DND-41 (cell line): ENCODE measurements at regions not wholly inside any gene's neighbourhood (a gene's known extent, or its start where the extent isn't known, plus 50 kb on each side); places are given as distances from the start of the nearest gene placed in this dataset.

Experiments
- ATAC-seq: fragments of 200-7000 bp; cut with Tn5 transposase; 3 replicates; pipeline ENCODE4 v1.9.1; 2021; ENCODE audit warnings: low read depth; ENCODE audit not compliant: insufficient read depth
- DNase-seq: peaks from one replicate; pipeline ENCODE4 v3.0.0-alpha.2; 2020
- H2AFZ ChIP-seq: 2 replicates; pipeline ENCODE4 v1.6.0; 2012; ENCODE audit warnings: low read depth, low read length
- H3K27ac ChIP-seq: 2 replicates; pipeline ENCODE4 v1.5.1; 2012; ENCODE audit warnings: low read length, inconsistent platforms
- H3K27me3 ChIP-seq: fragments of 200-600 bp; sonication (generic); 2 replicates; pipeline ENCODE4 v1.6.0; 2012; ENCODE audit warnings: low read length, mild to moderate bottlenecking, inconsistent platforms; ENCODE audit not compliant: insufficient read depth, poor library complexity
- H3K36me3 ChIP-seq: 2 replicates; pipeline ENCODE4 v1.5.1; 2012; ENCODE audit warnings: low read length, inconsistent platforms; ENCODE audit not compliant: insufficient read depth
- H3K4me1 ChIP-seq: 2 replicates; pipeline ENCODE4 v1.5.1; 2012; ENCODE audit warnings: mild to moderate bottlenecking, low read length; ENCODE audit not compliant: insufficient read depth
- H3K4me2 ChIP-seq: 2 replicates; pipeline ENCODE4 v1.6.0; 2012; ENCODE audit warnings: mild to moderate bottlenecking, moderate library complexity, low read length, inconsistent platforms; ENCODE audit not compliant: insufficient read depth
- H3K4me3 ChIP-seq, 2 experiments: fragments of 200-600 bp in 1 of 2; shearing (Covaris generic) in 1 of 2; 2 replicates each; pipeline ENCODE4 v1.5.1; 2012 to 2016; ENCODE audit warnings: inconsistent platforms in 2 of 2, low read length in 2 of 2, mild to moderate bottlenecking in 2 of 2, low read depth in 1 of 2, moderate library complexity in 1 of 2
- H3K79me2 ChIP-seq: 2 replicates; pipeline ENCODE4 v1.6.0; 2012; ENCODE audit warnings: low read length, inconsistent platforms; ENCODE audit not compliant: insufficient read depth
- H3K9ac ChIP-seq: 2 replicates; pipeline ENCODE4 v1.6.0; 2012; ENCODE audit warnings: low read depth, mild to moderate bottlenecking, inconsistent platforms, low read length, moderate library complexity
- H3K9me3 ChIP-seq: 2 replicates; pipeline ENCODE4 v1.5.1; 2012; ENCODE audit warnings: low read length, moderate library complexity, mild to moderate bottlenecking, inconsistent platforms; ENCODE audit not compliant: insufficient read depth, severe bottlenecking
- H4K20me1 ChIP-seq: 2 replicates; pipeline ENCODE4 v1.6.0; 2012; ENCODE audit warnings: low read length; ENCODE audit not compliant: insufficient read depth
- EZH2 ChIP-seq: IDR thresholded peaks from 3 replicates; pipeline ENCODE4 v1.6.1; 2012; ENCODE audit warnings: borderline replicate concordance, low read depth, mild to moderate bottlenecking, moderate library complexity, low read length, inconsistent platforms; ENCODE audit not compliant: severe bottlenecking
- TF ChIP-seq, protein P1 (sequence below): IDR thresholded peaks from 2 replicates; pipeline ENCODE4 v1.5.1; 2012; ENCODE audit warnings: borderline replicate concordance, low read length, moderate library complexity, mild to moderate bottlenecking; ENCODE audit not compliant: poor library complexity, severe bottlenecking; ENCODE audit errors: extremely low read depth

GRCh38 chr21:35226328-35226727 is 177.2 kb upstream of the RUNX1 start:
- peak overlapping the region; percentile 36 for H3K9ac ChIP-seq
- TF ChIP-seq EZH2 = no peak
- TF ChIP-seq, protein P1, sequence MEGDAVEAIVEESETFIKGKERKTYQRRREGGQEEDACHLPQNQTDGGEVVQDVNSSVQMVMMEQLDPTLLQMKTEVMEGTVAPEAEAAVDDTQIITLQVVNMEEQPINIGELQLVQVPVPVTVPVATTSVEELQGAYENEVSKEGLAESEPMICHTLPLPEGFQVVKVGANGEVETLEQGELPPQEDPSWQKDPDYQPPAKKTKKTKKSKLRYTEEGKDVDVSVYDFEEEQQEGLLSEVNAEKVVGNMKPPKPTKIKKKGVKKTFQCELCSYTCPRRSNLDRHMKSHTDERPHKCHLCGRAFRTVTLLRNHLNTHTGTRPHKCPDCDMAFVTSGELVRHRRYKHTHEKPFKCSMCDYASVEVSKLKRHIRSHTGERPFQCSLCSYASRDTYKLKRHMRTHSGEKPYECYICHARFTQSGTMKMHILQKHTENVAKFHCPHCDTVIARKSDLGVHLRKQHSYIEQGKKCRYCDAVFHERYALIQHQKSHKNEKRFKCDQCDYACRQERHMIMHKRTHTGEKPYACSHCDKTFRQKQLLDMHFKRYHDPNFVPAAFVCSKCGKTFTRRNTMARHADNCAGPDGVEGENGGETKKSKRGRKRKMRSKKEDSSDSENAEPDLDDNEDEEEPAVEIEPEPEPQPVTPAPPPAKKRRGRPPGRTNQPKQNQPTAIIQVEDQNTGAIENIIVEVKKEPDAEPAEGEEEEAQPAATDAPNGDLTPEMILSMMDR = no peak
- peak overlapping the region; percentile 96 for H3K27ac ChIP-seq
- H3K27me3 ChIP-seq = no peaks in the 10 kb centered on the region
- peak overlapping the region; percentile 59 for H3K4me2 ChIP-seq
- H3K9me3 ChIP-seq = no peaks in the 10 kb centered on the region
- no peaks in the 10 kb centered on the region for H4K20me1 ChIP-seq
- no peak for ATAC-seq
- no peaks in the 10 kb centered on the region for H3K36me3 ChIP-seq
- peaks cover 53% of the 10 kb centered on the region for H3K4me1 ChIP-seq
- no peak overlapping the region for H2AFZ ChIP-seq
- DNase-seq = no peak
- H3K4me3 ChIP-seq = peak overlapping the region in 1 of 2 experiments; percentile 42; a peak in 2 of 4 replicates
- H3K79me2 ChIP-seq = no peaks in the 10 kb centered on the region

GRCh38 chr21:35225573-35225972 is 176.5 kb upstream of the RUNX1 start:
- TF ChIP-seq EZH2 = no peak
- TF ChIP-seq, protein P1 = no peak
- no peak overlapping the region for H3K4me2 ChIP-seq
- H3K27me3 ChIP-seq = no peaks in the 10 kb centered on the region
- H2AFZ ChIP-seq = no peak overlapping the region
- no peaks in the 10 kb centered on the region for H4K20me1 ChIP-seq
- ATAC-seq (no peak), DNase-seq (no peak)
- no peaks in the 10 kb centered on the region for H3K79me2 ChIP-seq
- H3K4me1 ChIP-seq = peaks cover 53% of the 10 kb centered on the region
- no peak overlapping the region for H3K4me3 ChIP-seq
- no peaks in the 10 kb centered on the region for H3K36me3 ChIP-seq
- H3K9ac ChIP-seq = no peak overlapping the region
- H3K27ac ChIP-seq = peak overlapping the region; percentile 96; the same call in 1 of the 2 replicates
- no peaks in the 10 kb centered on the region for H3K9me3 ChIP-seq

GRCh38 chr21:35223480-35224156 is 174.5 kb upstream of the RUNX1 start:
- no peaks in the 10 kb centered on the region for H3K79me2 ChIP-seq
- DNase-seq = no peak
- no peak overlapping the region for H3K4me2 ChIP-seq
- no peaks in the 10 kb centered on the region for H3K9me3 ChIP-seq
- TF ChIP-seq EZH2 = no peak
- TF ChIP-seq, protein P1 = no peak
- no peak overlapping the region for H3K9ac ChIP-seq
- H4K20me1 ChIP-seq = no peaks in the 10 kb centered on the region
- H2AFZ ChIP-seq = no peak overlapping the region
- ATAC-seq = no peak
- H3K27ac ChIP-seq = no peak overlapping the region
- H3K36me3 ChIP-seq = no peaks in the 10 kb centered on the region
- H3K4me3 ChIP-seq = no peak overlapping the region
- H3K4me1 ChIP-seq = peaks cover 53% of the 10 kb centered on the region
- no peaks in the 10 kb centered on the region for H3K27me3 ChIP-seq
